ENCODE measurements at regions not wholly inside any gene's neighbourhood (a gene's known extent, or its start where the extent isn't known, plus 50 kb on each side); places are given as distances from the start of the nearest gene placed in this dataset.
"Not testable (repeated sequence)": the region's sequence is repeated elsewhere in the genome, so short reads cannot be mapped to it uniquely, and the experiment has no call there.

DNA sequence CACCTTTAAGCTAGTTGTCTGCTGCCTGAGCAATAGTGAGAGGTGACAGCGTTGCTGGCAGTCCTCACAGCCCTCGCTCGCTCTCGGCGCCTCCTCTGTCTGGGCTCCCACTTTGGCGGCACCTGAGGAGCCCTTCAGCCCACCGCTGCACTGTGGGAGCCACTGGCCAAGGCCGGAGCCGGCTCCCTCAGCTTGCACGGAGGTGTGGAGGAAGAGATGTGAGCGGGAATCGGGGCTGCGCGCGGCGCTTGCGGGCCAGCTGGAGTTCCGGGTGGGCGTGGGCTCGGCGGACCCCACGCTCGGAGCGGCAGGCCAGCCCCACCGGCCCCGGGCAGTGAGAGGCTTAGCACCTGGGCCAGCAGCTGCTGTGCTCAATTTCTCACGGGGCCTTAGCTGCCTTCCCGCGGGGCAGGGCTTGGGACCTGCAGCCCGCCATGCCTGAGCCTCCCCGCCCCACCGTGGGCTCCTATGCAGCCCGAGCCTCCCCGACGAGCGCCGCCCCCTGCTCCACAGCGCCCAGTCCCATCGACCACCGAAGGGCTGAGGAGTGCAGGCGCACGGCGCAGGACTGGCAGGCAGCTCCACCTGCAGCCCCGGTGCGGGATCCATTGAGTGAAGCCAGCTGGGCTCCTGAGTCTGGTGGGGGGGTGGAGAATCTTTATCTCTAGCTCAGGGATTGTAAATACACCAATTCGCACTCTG is 1424.5 kb downstream of the EFNA5 start:
- DNase-seq (ENCODE audit: low read depth in 2 of 2): not testable (repeated sequence)

DNA sequence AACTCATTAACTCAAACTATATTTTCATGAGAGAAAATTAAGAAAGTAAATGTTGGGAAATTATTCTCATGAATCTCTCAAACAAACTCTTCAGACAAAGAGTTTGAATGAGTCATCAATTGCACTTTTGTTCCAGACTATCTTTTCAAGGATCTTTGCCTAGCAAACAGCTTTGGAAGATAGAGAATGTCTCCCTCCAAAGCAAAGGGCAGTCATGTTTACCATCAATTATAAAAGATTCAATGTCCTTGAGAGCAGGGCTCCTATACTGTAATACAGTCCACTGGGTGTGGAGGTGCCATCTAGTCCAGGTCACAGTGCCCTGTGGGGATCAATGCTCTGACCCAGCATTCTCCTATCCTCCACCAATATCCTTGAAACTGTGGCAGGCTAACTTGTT is 1429.3 kb downstream of the EFNA5 start:
- DNase-seq (ENCODE audit: low read depth in 2 of 2): no peak

DNA sequence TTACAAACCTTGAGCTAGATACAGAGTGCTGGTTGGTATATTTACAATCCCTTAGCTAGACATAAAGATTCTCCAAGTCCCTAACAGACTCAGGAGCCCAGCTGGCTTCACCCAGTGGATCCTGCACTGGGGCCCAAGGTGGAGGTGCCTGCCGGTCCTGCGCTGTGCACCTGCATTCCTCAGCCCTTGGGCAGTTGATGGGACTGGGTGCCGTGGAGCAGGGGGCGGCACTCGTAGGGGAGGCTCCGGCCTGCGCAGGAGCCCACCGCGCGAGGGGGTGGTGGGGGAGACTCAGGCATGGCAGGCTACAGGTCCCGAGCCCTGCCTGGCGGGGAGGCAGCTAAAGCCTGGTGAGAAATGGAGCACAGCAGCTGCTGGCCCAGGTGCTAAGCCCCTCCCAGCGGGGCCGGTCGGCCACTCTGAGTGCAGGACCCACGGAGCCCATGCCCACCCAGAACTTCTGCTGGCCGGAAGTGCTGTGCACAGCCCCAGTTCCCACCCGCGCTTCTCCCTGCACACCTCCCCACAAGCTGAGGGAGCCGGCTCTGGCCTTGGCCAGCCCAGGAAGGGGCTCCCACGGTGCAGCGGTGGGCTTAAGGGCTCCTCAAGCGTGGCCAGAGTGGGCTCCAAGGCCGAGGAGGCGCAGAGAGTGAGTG is 1464.7 kb downstream of the EFNA5 start:
- DNase-seq (ENCODE audit: low read depth in 2 of 2): no peak

DNA sequence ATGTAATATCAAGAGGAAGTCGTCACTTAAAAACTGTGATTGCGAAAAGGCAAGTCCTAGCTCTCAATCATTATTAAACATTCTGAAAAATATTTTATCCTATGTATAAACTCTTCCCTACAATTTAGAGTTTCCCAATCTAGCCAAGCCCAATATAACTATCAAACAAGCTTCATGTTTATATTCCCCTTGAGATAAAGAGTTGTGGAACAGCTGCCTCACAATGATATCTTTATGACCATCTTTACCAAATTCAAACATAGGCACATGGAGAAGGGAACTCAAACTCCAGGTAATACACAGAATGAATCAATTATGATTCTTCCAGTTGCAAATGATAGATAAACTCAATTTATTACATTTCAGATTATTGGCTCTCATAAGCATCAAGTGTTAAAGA is 1468.7 kb downstream of the EFNA5 start:
- DNase-seq (ENCODE audit: low read depth in 2 of 2): no peak

DNA sequence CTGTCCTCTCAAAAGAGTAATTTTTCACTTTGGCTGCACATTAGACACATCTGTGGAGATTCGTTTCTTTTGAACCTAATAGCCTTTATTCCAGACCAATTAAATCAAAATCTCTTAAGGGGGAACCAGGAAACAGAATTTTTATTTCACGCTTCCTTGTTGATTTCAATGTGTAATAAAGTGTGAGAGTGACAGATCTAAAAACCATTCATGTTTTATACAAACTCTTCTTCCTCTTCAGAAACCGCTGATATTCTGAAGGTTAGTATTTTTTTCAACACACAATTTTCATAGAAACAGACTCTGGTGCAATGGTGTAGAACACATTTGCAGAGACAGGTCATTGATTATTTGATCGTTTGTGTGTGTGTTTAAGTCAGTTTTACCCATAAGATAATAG is 1469.8 kb downstream of the EFNA5 start:
- no peak for DNase-seq (ENCODE audit: low read depth in 2 of 2)

DNA sequence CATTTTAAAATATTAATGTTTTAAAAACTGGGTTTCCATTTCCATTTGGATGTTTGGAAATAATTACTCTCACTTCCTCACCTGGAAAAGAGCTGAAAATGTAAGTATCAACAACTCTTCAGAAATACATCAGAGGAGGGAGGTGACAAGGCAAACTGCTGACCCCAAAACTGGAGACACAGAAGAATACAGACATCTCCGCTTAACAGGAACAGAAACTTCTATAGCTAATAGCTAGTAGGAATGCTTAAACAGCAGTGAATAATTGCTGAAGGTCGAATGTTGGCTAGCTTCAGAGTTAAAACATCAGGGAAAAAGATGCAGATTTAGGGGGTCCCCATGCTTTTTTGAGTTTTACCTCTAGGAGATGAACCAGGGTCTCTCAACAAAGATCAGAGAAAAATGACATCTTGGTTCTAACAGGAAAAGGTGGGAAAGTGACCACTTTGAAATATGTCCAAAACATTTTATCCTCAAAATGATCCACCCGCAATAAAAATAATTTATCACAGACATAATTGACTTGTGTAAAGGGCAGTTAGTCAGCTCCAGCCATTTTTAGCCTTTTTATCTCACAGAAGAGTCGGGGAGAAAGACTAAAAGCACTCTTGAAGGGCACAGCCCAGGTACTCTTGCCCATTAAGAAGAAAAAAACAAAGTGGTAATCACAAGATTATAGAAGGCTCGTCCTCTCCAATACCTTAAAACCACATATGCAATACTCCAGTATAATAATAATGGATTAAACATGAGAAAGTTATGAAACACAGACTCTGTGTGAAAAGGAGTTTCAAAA is 1474.9 kb downstream of the EFNA5 start:
- no peak for DNase-seq (ENCODE audit: low read depth in 2 of 2)

DNA sequence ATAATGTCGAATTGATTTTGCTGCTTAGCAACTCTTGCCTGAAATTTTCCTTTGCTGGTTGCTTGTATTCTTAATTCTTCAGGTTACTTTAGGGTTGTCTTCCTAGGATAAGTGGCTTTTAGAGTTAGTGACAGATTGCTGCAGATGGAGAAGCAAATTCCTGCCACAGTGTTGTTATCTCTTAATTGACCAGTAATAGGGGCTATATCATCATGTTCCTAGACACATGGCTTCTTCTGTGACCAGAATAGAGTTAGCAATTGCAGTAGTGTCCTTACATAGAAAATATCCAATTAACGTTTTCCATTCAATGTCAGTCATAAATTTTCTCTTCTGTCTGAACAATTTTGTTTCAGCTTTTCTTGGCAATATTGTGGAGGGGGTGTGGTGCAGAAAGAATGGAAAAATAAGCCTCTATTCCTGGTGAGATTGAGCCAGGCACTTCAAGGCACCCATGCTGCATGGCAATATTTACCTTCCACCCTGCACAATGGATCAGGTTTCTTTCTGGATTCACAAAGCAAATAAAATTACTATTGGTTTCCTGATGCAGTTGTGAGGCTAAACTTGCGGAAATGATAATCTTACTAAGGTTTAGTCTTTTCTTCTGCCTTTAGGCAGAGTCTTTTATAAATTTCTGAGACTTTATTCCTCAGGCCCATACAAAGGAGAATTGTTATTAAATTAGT is 1481.5 kb downstream of the EFNA5 start:
- no peak for DNase-seq (ENCODE audit: low read depth in 2 of 2)

DNA sequence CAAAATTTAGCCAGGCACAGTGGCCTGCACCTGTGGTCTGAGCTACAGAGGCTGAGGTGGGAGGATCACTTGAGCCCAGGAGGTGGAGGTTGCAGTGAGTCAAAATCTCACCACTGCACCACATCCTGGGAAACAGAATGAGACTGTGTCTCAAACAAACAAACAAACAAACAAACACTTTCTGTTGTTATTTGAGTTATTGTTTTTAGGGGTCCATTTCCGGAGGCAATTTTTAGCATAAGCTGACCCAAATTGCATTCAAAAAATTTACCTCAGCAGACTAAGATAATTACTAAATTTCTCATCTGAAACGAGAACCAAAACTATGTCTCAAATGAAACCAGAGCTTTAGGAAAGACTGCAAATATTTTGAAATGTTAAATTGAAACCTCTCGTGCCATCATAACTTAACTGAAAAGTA is 1485.1 kb downstream of the EFNA5 start:
- no peak for DNase-seq (ENCODE audit: low read depth in 2 of 2)

DNA sequence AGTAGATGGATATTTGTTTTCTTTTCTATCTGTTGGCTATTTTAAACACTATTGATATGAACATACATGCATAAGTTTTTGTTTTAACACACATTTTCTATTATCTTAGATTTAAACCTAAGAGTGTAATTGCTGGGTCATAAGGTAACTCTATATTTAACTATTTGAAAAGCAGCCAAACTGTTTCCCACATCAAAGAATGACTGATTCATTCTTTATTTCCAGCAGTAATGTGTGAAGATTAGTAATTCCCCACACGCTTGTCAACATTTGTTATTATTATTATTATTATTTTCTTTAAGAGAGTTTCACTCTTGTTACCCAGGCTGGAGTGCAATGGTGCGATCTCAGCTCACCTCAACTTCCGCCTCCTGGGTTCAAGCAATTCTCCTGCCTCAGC is 1495.8 kb downstream of the EFNA5 start:
- no peak for DNase-seq (ENCODE audit: low read depth in 2 of 2)

DNA sequence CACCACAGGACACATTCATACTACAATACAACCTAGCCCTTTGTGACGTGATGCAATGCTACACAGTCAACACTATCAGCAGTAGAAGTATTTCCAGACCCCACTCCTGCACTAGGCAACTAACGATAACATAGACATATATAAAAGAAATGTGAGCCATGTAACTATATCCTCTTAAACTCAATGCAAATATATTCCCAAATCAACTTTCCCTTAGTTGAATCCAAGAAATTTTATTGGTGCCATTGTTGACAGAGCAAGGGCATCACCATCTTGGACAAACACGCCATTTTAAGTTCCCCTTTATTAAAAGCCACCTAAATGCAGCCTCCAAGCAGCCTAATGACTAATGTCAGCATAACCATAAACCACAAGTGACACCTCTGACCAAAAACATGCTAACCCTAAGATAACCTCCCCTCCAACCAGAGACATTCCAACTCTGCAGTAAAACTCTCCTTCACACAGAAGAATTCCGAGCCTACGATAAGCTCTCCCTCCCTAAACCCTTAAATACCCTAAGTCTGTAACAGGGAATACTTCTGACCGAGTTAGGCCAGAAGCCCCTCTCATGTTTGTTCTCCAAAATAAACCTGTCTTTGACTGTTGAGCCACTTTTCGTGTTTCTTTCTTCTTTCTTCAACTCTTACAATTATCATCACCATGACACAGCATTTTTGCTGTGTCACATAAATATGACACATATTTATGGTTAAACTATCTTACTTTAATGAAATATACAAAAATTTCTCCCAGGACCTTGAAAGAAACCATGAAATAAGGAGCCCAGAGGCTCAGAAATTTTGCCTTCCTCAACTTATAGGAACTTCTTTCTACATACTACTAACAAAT is 1497.8 kb downstream of the EFNA5 start:
- no peak for DNase-seq (ENCODE audit: low read depth in 2 of 2)

DNA sequence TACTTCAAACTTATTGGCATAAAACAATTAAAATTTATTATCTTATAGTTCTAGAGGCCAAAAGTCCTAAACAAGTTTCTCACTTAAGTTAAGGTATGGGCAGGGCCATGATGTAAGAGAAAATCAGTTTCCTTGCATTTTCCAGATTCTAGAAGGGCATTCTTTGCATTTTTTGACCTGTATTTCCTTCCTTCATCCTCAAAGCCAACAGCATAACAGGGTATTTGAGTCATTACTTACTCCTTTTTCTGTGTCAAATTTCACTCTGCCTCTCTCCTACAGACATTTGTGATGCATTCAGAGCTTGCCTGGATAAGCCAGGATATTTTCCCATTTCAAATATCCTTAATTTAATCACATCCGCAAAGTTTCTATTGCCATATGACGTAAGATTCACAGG is 1499.0 kb downstream of the EFNA5 start:
- peak; percentile 9 to 10 for DNase-seq (ENCODE audit: low read depth in 2 of 2)

DNA sequence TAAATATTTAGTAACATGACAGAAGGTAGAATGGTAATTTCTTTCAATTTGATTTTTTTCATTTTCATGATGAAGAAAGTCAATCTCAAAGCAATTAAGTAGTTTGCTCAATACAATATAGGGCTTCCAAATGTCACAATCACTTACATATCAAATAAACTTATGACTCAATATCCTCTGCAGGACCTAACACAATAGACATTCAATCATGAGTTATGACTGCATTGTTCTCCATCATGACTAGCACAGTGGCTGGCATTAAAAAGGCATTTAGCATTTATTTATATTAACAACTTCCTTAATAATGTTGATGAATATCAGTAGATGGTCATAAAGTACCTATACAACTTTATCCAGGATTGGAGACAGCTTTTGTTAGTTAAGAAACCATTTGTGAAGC is 1499.6 kb downstream of the EFNA5 start:
- no peak for DNase-seq (ENCODE audit: low read depth in 2 of 2)

DNA sequence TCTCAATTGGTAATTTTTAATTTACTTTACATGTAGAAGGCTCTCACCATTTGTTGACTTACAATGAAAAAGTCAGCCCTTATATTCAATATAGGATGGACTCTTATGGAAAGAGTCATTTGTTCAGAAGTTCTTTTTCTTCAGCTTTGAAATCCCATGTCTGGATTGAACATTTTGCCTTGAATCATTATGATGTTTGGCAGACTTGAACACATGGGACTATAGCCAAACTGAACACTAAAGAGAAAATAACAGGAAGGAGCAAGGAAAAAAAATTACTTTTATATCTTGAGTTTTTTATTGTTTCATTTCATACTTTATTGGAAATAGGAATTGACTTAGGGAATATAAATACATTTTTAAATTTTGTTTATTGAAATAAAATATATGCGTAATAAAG is 1503.0 kb downstream of the EFNA5 start:
- peak in 1 of 2 experiments; percentile 5 for DNase-seq (ENCODE audit: low read depth in 2 of 2)

DNA sequence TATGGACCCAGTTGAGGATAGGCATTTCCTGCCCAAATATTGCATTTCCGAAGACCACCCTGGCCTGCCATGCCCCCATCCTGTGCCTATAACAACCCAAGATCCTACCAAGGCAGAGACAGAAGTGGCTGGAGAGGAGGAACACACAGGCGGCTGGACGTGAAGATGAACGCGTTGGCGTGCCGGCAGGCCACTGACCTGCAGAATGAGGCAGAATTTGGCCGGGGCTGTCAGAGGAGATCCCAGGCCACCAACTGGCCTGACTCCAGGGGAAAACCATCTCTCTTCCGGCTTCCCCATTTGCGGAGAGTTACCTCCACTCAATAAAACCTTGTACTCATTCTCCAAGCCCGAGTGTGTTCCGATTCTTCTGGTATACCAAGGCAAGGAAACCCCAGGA is 1507.5 kb downstream of the EFNA5 start:
- DNase-seq (ENCODE audit: low read depth in 2 of 2): no peak

DNA sequence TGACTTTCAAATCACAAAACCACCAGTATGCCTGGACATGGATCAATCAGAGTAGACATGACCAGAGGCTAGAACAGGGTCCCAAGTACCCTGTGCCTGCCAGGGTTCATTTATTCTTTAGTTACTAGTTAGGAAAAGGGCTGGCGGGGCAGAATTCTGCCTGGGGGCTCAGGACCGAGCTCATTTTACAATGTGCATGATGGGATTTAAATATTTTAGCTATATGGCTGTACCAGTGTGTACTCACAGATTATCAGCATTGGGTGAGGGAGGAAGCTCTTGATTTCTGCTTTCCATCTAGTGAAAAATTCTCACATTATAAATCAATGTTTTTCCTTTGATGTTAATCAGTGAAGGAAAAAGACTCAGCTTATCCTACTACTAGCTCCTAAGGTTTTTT is 1511.1 kb downstream of the EFNA5 start:
- DNase-seq (ENCODE audit: low read depth in 2 of 2): no peak

DNA sequence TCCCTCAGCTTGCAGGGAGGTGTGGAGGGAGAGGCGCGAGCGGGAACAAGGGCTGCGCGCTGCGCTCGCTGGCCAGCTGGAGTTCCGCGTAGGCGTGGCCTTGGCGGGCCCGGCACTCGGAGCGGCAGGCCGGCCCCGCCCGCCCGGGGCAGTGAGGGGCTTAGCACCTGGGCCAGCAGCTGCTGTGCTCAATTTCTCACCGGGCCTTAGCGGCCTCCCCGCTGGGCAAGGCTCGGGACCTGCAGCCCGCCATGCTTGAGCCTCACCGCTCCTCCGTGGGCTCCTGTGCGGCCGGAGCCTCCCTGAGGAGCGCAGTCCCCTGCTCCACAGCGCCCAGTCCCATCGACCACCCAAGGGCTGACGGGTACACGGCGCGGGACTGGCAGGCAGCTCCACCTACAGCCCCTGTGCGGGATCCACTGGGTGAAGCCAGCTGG is 1516.4 kb downstream of the EFNA5 start:
- no peak for DNase-seq (ENCODE audit: low read depth in 2 of 2)

DNA sequence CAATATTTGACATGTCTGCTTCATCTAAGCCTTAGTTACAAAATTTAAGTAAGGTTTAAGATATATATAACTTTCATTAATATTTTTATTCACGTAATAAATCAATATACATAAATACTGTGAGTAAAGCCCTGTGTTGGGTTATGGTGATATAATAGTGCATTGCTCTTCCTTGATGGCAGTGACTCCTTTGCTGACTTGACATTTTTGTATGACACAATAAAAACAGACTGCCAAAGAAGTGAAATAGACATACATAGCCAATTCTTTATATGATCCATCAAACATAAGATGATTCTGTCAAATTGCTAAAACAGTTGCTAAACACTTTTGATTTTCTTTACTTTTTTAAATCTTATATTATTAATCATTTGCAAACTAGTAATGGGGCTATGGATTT is 1518.2 kb downstream of the EFNA5 start:
- no peak for DNase-seq (ENCODE audit: low read depth in 2 of 2)

DNA sequence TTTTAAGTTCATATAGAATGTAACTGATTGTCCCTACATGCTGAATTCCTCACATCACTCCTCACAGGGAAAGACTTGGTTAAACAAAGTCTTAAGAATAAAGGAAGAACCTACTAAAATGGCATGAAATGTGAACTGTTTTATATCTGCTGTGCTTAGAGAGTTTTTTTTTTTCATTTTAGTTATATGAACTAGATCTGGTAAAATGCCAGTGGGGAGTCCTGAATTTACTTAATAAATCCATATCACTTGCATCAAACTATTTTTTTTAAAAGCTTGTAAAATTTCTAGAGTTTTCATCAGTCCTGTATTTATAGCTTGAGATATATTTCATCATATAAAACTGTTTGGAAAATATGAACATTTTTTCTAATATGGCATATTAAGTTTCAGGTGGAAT is 1528.6 kb downstream of the EFNA5 start:
- no peak for DNase-seq (ENCODE audit: low read depth in 2 of 2)

DNA sequence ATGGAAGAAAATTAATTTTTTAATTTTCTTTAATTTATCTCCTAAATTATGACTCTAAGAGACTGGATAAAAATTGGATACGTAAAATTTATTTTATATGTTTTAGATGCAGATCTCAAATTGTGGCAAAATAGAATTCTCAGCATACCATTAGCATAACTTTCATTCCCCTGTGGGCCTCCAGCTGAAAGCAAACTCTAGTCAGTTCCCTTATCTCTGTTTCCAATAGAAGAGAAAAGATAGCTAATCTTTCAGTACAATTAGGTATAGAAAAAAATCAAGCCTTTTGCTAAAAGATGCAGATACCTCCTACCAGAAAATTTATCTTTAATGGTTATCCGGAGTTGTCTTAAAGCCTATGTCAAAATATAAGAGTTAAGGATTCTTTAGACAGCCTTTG is 1530.6 kb downstream of the EFNA5 start:
- peak in 1 of 2 experiments; percentile 13 for DNase-seq (ENCODE audit: low read depth in 2 of 2)

DNA sequence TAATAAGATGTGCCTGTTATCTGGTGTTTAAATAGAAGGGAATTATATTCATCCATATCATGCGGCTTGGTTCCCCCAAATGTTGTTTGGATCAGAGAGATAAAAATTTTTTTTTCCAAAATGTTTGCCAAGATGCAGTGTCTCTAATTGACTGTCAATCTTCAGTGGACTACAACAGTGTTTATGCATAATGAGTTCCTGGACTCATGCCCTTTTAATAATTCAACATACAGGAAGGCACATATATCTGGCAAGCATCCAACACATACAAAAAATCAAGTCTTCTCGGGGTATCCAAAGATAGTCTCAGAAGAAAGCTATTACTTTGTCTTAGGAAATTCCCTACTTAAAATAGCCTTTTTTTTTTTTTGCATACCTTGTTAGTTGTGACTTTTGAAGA is 1534.7 kb downstream of the EFNA5 start:
- no peak for DNase-seq (ENCODE audit: low read depth in 2 of 2)

DNA sequence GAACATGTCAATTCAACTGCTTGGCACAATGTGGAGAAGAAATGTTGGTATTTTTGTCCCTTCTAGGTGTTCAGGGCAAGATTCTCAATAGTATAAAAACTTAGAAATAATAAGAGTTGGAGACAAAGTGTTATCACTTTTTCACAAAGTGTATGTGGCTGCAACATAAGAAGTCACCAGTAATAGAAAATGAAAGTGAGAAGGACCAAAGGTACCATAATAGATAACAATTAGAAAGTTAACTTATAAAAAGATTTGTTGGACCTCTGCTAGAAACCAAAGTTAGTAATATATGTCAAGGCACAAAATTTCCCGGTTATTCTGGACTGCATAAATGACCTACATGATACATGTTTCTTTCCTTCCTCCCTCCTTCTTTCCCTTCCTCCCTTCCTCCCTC is 1535.3 kb downstream of the EFNA5 start:
- no peak for DNase-seq (ENCODE audit: low read depth in 2 of 2)

Measured in fibroblast of skin of left biceps (primary cell).